ENCODE measurements at regions not wholly inside any gene's neighbourhood (a gene's known extent, or its start where the extent isn't known, plus 50 kb on each side); places are given as distances from the start of the nearest gene placed in this dataset.

GRCh38 chr1:163652441-163652840, 330.7 kb downstream of the NUF2 start:
- BruUV-seq (replicated peaks): no TSS peak
- Histone ChIP-seq H3K4me1 (replicated peaks in 1 of 2; ENCODE audit: control insufficient read depth in 2 of 2, insufficient read depth in 2 of 2, low read length in 2 of 2) (no peaks in the 10 kb centered on the region), H3K9ac (ENCODE audit: insufficient read depth in 1 of 2, low read depth in 2 of 2, low read length in 2 of 2) (no peak overlapping the region), H3K9me1 (ENCODE audit: control insufficient read depth, insufficient read depth, low read length) (no peaks in the 10 kb centered on the region), H3K27ac (ENCODE audit: extremely low read depth, low read depth, low read length) (no peak overlapping the region), H4K20me1 (replicated peaks; ENCODE audit: control insufficient read depth, insufficient read depth, low read length) (no peaks in the 10 kb centered on the region), H3K36me3 (ENCODE audit: control insufficient read depth, insufficient read depth, low read length) (no peaks in the 10 kb centered on the region), H3K4me2 (ENCODE audit: insufficient read depth, low read length) (no peak overlapping the region), H3K4me3 (no peak overlapping the region), H3K27me3 (ENCODE audit: control insufficient read depth in 2 of 2, insufficient read depth in 2 of 2, low read length in 2 of 2) (no peaks in the 10 kb centered on the region), H2AFZ (ENCODE audit: low read depth, low read length) (no peak overlapping the region), H3K79me2 (ENCODE audit: control insufficient read depth, insufficient read depth, low read length) (no peaks in the 10 kb centered on the region), H3K9me3 (replicated peaks; ENCODE audit: control insufficient read depth, insufficient read depth, low read depth, low read length) (no peaks in the 10 kb centered on the region; the same call in 1 of the 2 replicates)
- TF ChIP-seq POLR2H (tag; IDR thresholded peaks at IDR 0.05; ENCODE audit: low read depth) (no peak), RUNX1 (IDR thresholded peaks at IDR 0.05; ENCODE audit: low read depth) (no peak), TGIF2 (CRISPR knock-in tag; IDR thresholded peaks at IDR 0.05) (no peak), PTTG1 (tag; IDR thresholded peaks at IDR 0.05; ENCODE audit: low read depth) (no peak), KLF6 (CRISPR knock-in tag; IDR thresholded peaks at IDR 0.05; ENCODE audit: borderline replicate concordance) (no peak), KLF16 (IDR thresholded peaks at IDR 0.05) (no peak), TRIM24 (IDR thresholded peaks at IDR 0.05) (no peak), ZNF444 (CRISPR knock-in tag; IDR thresholded peaks at IDR 0.05) (no peak), ZBTB49 (CRISPR knock-in tag; IDR thresholded peaks at IDR 0.05; ENCODE audit: borderline replicate concordance) (no peak), RB1 (IDR thresholded peaks at IDR 0.05; ENCODE audit: low read depth) (no peak), ZNF449 (CRISPR knock-in tag; IDR thresholded peaks at IDR 0.05) (no peak)
- TF ChIP-seq, protein P1, sequence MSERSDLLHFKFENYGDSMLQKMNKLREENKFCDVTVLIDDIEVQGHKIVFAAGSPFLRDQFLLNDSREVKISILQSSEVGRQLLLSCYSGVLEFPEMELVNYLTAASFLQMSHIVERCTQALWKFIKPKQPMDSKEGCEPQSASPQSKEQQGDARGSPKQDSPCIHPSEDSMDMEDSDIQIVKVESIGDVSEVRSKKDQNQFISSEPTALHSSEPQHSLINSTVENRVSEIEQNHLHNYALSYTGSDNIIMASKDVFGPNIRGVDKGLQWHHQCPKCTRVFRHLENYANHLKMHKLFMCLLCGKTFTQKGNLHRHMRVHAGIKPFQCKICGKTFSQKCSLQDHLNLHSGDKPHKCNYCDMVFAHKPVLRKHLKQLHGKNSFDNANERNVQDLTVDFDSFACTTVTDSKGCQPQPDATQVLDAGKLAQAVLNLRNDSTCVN (CRISPR knock-in tag; IDR thresholded peaks at IDR 0.05): no peak
- FAIRE-seq (no peak), ATAC-seq (no peak), DNase-seq (ENCODE audit: extremely low read depth in 1 of 4, low spot score in 3 of 4) (no peak)
- in situ Hi-C loops (cut with MboI) (no loop called here), intact Hi-C loops (cut with micrococcal nuclease) (no loop called here)
- ChIA-PET POLR2A (interaction anchor here (0.6 kb wide), 1 partner anchor 296 kb away, joined by 4 read pairs; no protein-coding TSS in a partner anchor), CTCF (ENCODE audit: low intra/inter-chr PET ratio) (no interaction called here)

Measured in K562 (cell line).